Vagina (tissue), 2 donors: ENCODE measurements at regions not wholly inside any gene's neighbourhood (a gene's known extent, or its start where the extent isn't known, plus 50 kb on each side); places are given as distances from the start of the nearest gene placed in this dataset.
"Not testable (repeated sequence)": the region's sequence is repeated elsewhere in the genome, so short reads cannot be mapped to it uniquely, and the experiment has no call there.

Experiments used
- DNase-seq, 2 donors: peaks; one replicate each; pipeline ENCODE4 v3.0.0-alpha.2; 2017; ENCODE audit errors: extremely low spot score in 2 of 2
- H3K27ac ChIP-seq: fragments of 200-600 bp; sonication (generic); one replicate; pipeline ENCODE4 v1.5.1; 2019
- H3K27me3 ChIP-seq: fragments of 200-600 bp; sonication (generic); one replicate; pipeline ENCODE4 v1.5.1; 2019
- H3K36me3 ChIP-seq, 2 donors: fragments of 200-600 bp; sonication (generic); one replicate each; pipeline ENCODE4 v1.5.1; 2017 to 2019
- H3K4me1 ChIP-seq: fragments of 200-600 bp; sonication (generic); one replicate; pipeline ENCODE4 v1.5.1; 2019
- H3K4me3 ChIP-seq, 2 donors: fragments of 200-600 bp; sonication (generic); 1 replicate in 1 of 2; 2 replicates in 1 of 2; pipeline ENCODE4 v1.5.1; 2016 to 2019
- H3K9me3 ChIP-seq: fragments of 200-600 bp; sonication (generic); one replicate; pipeline ENCODE4 v1.5.1; 2019
- CTCF ChIP-seq, 3 experiments: fragments of 450-650 bp in 2 of 3; fragments of 200-600 bp in 1 of 3; sonication (generic) in 1 of 3; IDR thresholded peaks; one replicate each; pipeline ENCODE4 v1.5.1; 2017 to 2019; ENCODE audit warnings: antibody characterized with exemption in 3 of 3, mild to moderate bottlenecking in 2 of 3, moderate library complexity in 2 of 3
- POLR2A ChIP-seq, 2 donors: fragments of 450-650 bp; IDR thresholded peaks; one replicate each; pipeline ENCODE4 v1.6.1; 2017; ENCODE audit warnings: antibody characterized with exemption in 2 of 2, mild to moderate bottlenecking in 2 of 2, moderate library complexity in 2 of 2
- POLR2AphosphoS5 ChIP-seq, 2 donors: sonication (generic); formaldehyde crosslinking; IDR thresholded peaks; one replicate each; pipeline ENCODE4 v1.9.0; 2017; ENCODE audit warnings: antibody characterized with exemption in 2 of 2, mild to moderate bottlenecking in 2 of 2, low read depth in 1 of 2; ENCODE audit not compliant: insufficient read depth in 1 of 2
- intact Hi-C: fragments of 100-400 bp; cut with DNase I; formaldehyde crosslinking; loops from one replicate; pipeline ENCODE4 v1.15.1; 2023

- Histone ChIP-seq H3K4me3 (no peak overlapping the region), H3K27ac (no peak overlapping the region), H3K9me3 (no peaks in the 10 kb centered on the region), H3K27me3 (no peaks in the 10 kb centered on the region), H3K36me3 (no peaks in the 10 kb centered on the region), H3K4me1 (no peaks in the 10 kb centered on the region)
- TF ChIP-seq POLR2AphosphoS5 (IDR thresholded peaks at IDR 0.05; ENCODE audit: insufficient read depth in 1 of 2, low read depth in 1 of 2) (no peak), POLR2A (IDR thresholded peaks at IDR 0.05) (no peak), CTCF (IDR thresholded peaks at IDR 0.05) (no peak)
- intact Hi-C loops, result no loop called here
- DNase-seq, result no peak
Measured at GRCh38 chr2:182606728-182607681, 109.1 kb upstream of the DNAJC10 start.

GRCh38 chr2:182608181-182608845 lies 107.7 kb upstream of the DNAJC10 start:
- H3K27ac ChIP-seq, result no peak overlapping the region
- DNase-seq, result no peak
- H3K36me3 ChIP-seq, result no peaks in the 10 kb centered on the region
- H3K4me1 ChIP-seq, result no peaks in the 10 kb centered on the region
- no peaks in the 10 kb centered on the region for H3K9me3 ChIP-seq
- no peaks in the 10 kb centered on the region for H3K27me3 ChIP-seq
- no peak for TF ChIP-seq POLR2A (IDR thresholded peaks at IDR 0.05)
- no peak for TF ChIP-seq CTCF (IDR thresholded peaks at IDR 0.05)
- no peak for TF ChIP-seq POLR2AphosphoS5 (IDR thresholded peaks at IDR 0.05; ENCODE audit: insufficient read depth in 1 of 2, low read depth in 1 of 2)
- intact Hi-C loops, result no loop called here
- H3K4me3 ChIP-seq, result no peak overlapping the region

- DNase-seq, intact Hi-C loops, H3K27me3 ChIP-seq, H3K36me3 ChIP-seq, H3K4me1 ChIP-seq, H3K4me3 ChIP-seq, H3K27ac ChIP-seq, H3K9me3 ChIP-seq: not testable (repeated sequence)
Measured at GRCh38 chr2:182609005-182609404, 107.1 kb upstream of the DNAJC10 start.

- no peaks in the 10 kb centered on the region for H3K4me1 ChIP-seq
- TF ChIP-seq POLR2AphosphoS5 (IDR thresholded peaks at IDR 0.05; ENCODE audit: insufficient read depth in 1 of 2, low read depth in 1 of 2) (no peak), POLR2A (IDR thresholded peaks at IDR 0.05) (no peak), CTCF (IDR thresholded peaks at IDR 0.05) (no peak)
- no peak for DNase-seq
- no peaks in the 10 kb centered on the region for H3K9me3 ChIP-seq
- intact Hi-C loops, result no loop called here
- H3K27ac ChIP-seq, result no peak overlapping the region
- no peaks in the 10 kb centered on the region for H3K27me3 ChIP-seq
- H3K4me3 ChIP-seq, result no peak overlapping the region
- no peaks in the 10 kb centered on the region for H3K36me3 ChIP-seq
Measured at GRCh38 chr2:182610231-182610630, 105.8 kb upstream of the DNAJC10 start.

- TF ChIP-seq POLR2AphosphoS5 (IDR thresholded peaks at IDR 0.05; ENCODE audit: insufficient read depth in 1 of 2, low read depth in 1 of 2) (no peak), CTCF (IDR thresholded peaks at IDR 0.05) (no peak), POLR2A (IDR thresholded peaks at IDR 0.05) (no peak)
- Histone ChIP-seq H3K4me3 (no peak overlapping the region), H3K36me3 (no peaks in the 10 kb centered on the region), H3K27me3 (no peaks in the 10 kb centered on the region), H3K9me3 (no peaks in the 10 kb centered on the region), H3K4me1 (no peaks in the 10 kb centered on the region), H3K27ac (no peak overlapping the region)
- DNase-seq, result no peak
- intact Hi-C loops, result no loop called here
Measured at GRCh38 chr2:182611009-182611408, 105.0 kb upstream of the DNAJC10 start.
